PC-9 (cell line): ENCODE measurements at regions not wholly inside any gene's neighbourhood (a gene's known extent, or its start where the extent isn't known, plus 50 kb on each side); places are given as distances from the start of the nearest gene placed in this dataset.

ENCODE experiments used
- EZH2 ChIP-seq: fragments of 200-600 bp; sonication (generic); IDR thresholded peaks from 2 replicates; pipeline ENCODE4 v1.8.0; 2017; ENCODE audit warnings: antibody characterized with exemption, low read depth
- TF ChIP-seq, protein P1 (sequence below): fragments of 200-600 bp; sonication (generic); conservative IDR thresholded peaks from 2 replicates; pipeline ENCODE4 v1.6.1; 2017; ENCODE audit warnings: mixed run types, antibody characterized with exemption, mild to moderate bottlenecking, moderate library complexity

DNA sequence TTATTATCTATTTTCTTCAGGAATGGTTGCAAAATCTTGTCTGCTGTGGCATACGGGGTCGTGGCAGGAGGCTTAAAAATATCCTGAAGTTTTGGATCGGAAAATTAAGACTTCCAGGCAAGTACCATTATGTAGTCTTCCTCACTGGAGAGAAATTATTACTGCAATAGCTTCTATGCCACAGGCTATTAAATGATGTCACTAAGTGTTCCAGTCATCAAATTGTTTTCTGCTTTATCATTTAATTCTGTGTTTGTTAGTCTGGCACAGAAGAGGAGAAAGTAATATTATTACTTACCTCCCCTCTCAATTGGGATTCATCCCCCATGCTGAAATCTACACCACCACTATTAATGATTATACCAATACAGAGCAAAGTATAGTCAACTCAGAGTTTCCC, 378.2 kb upstream of the ALCAM start:
- TF ChIP-seq, protein P1, sequence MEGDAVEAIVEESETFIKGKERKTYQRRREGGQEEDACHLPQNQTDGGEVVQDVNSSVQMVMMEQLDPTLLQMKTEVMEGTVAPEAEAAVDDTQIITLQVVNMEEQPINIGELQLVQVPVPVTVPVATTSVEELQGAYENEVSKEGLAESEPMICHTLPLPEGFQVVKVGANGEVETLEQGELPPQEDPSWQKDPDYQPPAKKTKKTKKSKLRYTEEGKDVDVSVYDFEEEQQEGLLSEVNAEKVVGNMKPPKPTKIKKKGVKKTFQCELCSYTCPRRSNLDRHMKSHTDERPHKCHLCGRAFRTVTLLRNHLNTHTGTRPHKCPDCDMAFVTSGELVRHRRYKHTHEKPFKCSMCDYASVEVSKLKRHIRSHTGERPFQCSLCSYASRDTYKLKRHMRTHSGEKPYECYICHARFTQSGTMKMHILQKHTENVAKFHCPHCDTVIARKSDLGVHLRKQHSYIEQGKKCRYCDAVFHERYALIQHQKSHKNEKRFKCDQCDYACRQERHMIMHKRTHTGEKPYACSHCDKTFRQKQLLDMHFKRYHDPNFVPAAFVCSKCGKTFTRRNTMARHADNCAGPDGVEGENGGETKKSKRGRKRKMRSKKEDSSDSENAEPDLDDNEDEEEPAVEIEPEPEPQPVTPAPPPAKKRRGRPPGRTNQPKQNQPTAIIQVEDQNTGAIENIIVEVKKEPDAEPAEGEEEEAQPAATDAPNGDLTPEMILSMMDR: no peak
- no peak for TF ChIP-seq EZH2
